H9 (cell line): ENCODE measurements at regions not wholly inside any gene's neighbourhood (a gene's known extent, or its start where the extent isn't known, plus 50 kb on each side); places are given as distances from the start of the nearest gene placed in this dataset.

Experiments
- DNase-seq: peaks from one replicate; pipeline ENCODE4 v3.0.0-alpha.2; 2017
- H2AFZ ChIP-seq: one replicate; pipeline ENCODE4 v1.6.1; 2013; ENCODE audit warnings: mild to moderate bottlenecking, low read length, control low read depth, moderate library complexity
- H2AK5ac ChIP-seq: 2 replicates; pipeline ENCODE4 v1.6.1; 2013; ENCODE audit warnings: low read length, control low read depth, mixed read lengths; ENCODE audit not compliant: insufficient read length
- H2BK120ac ChIP-seq: one replicate; pipeline ENCODE4 v1.6.1; 2013; ENCODE audit warnings: low read depth, mild to moderate bottlenecking, low read length, control low read depth, inconsistent platforms; ENCODE audit not compliant: poor library complexity, severe bottlenecking
- H2BK12ac ChIP-seq: 2 replicates; pipeline ENCODE4 v1.6.1; 2013; ENCODE audit warnings: low read length, control low read depth, mixed read lengths, low read depth; ENCODE audit not compliant: insufficient read length
- H2BK15ac ChIP-seq: 2 replicates; pipeline ENCODE4 v1.6.1; 2013; ENCODE audit warnings: low read depth, low read length, control low read depth
- H2BK20ac ChIP-seq: one replicate; pipeline ENCODE4 v1.6.1; 2013; ENCODE audit warnings: low read depth, mild to moderate bottlenecking, low read length, control low read depth, inconsistent platforms; ENCODE audit not compliant: poor library complexity, severe bottlenecking
- H2BK5ac ChIP-seq: 2 replicates; pipeline ENCODE4 v1.6.1; 2013; ENCODE audit warnings: low read length, control low read depth, mixed read lengths; ENCODE audit not compliant: insufficient read length
- H3K14ac ChIP-seq: 2 replicates; pipeline ENCODE4 v1.6.1; 2013; ENCODE audit warnings: low read length, control low read depth; ENCODE audit not compliant: insufficient read depth
- H3K18ac ChIP-seq: 2 replicates; pipeline ENCODE4 v1.6.1; 2013; ENCODE audit warnings: low read depth, mild to moderate bottlenecking, mixed read lengths, low read length, control low read depth; ENCODE audit not compliant: insufficient read length
- H3K23ac ChIP-seq: 2 replicates; pipeline ENCODE4 v1.6.1; 2013; ENCODE audit warnings: low read length, control low read depth, mixed read lengths, low read depth; ENCODE audit not compliant: insufficient read length
- H3K23me2 ChIP-seq: 2 replicates; pipeline ENCODE4 v1.6.1; 2013; ENCODE audit warnings: low read depth, mild to moderate bottlenecking, mixed read lengths, low read length, control low read depth; ENCODE audit not compliant: insufficient read length, poor library complexity, severe bottlenecking
- H3K27ac ChIP-seq: 2 replicates; pipeline ENCODE4 v1.5.1; 2013; ENCODE audit warnings: low read length, control low read depth, mixed read lengths, low read depth; ENCODE audit not compliant: insufficient read length
- H3K27me3 ChIP-seq: 2 replicates; pipeline ENCODE4 v1.6.1; 2013; ENCODE audit warnings: low read length, control low read depth, inconsistent platforms; ENCODE audit not compliant: insufficient read depth
- H3K4ac ChIP-seq: 2 replicates; pipeline ENCODE4 v1.6.1; 2013; ENCODE audit warnings: low read depth, mild to moderate bottlenecking, control low read depth, inconsistent platforms, low read length, moderate library complexity
- H3K4me1 ChIP-seq: 2 replicates; pipeline ENCODE4 v1.6.1; 2013; ENCODE audit warnings: low read length, control low read depth, inconsistent platforms; ENCODE audit not compliant: insufficient read depth
- H3K4me2 ChIP-seq: 2 replicates; pipeline ENCODE4 v1.6.1; 2013; ENCODE audit warnings: low read length, control low read depth, mixed read lengths; ENCODE audit not compliant: insufficient read length, insufficient read depth
- H3K56ac ChIP-seq: 2 replicates; pipeline ENCODE4 v1.6.1; 2013; ENCODE audit warnings: low read depth, mild to moderate bottlenecking, mixed read lengths, low read length, control low read depth; ENCODE audit not compliant: insufficient read length
- H3K79me1 ChIP-seq: 2 replicates; pipeline ENCODE4 v1.6.1; 2013; ENCODE audit warnings: low read depth, mild to moderate bottlenecking, moderate library complexity, low read length, control low read depth, inconsistent platforms; ENCODE audit not compliant: insufficient read depth, poor library complexity, severe bottlenecking
- H3K79me2 ChIP-seq: 2 replicates; pipeline ENCODE4 v1.6.1; 2013; ENCODE audit warnings: low read length, control low read depth, inconsistent platforms; ENCODE audit not compliant: insufficient read depth
- H3K9ac ChIP-seq: 2 replicates; pipeline ENCODE4 v1.6.1; 2013; ENCODE audit warnings: low read length, control low read depth, mixed read lengths; ENCODE audit not compliant: insufficient read length; ENCODE audit errors: extremely low read depth
- H3K9me3 ChIP-seq: one replicate; pipeline ENCODE4 v1.6.1; 2013; ENCODE audit warnings: low read depth, low read length, inconsistent platforms; ENCODE audit not compliant: control insufficient read depth
- H3T11ph ChIP-seq: one replicate; pipeline ENCODE4 v1.6.1; 2013; ENCODE audit warnings: mild to moderate bottlenecking, low read length, control low read depth, inconsistent platforms
- H4K20me1 ChIP-seq: one replicate; pipeline ENCODE4 v1.6.1; 2013; ENCODE audit not compliant: control insufficient read depth, insufficient read length, insufficient read depth
- H4K5ac ChIP-seq: 2 replicates; pipeline ENCODE4 v1.6.1; 2013; ENCODE audit warnings: low read depth, mild to moderate bottlenecking, mixed read lengths, low read length, control low read depth; ENCODE audit not compliant: insufficient read length
- H4K8ac ChIP-seq: replicated peaks from 2 replicates; pipeline ENCODE4 v1.6.1; 2013; ENCODE audit warnings: low read length, control low read depth, mixed read lengths, low read depth; ENCODE audit not compliant: insufficient read length
- H4K91ac ChIP-seq: 2 replicates; pipeline ENCODE4 v1.6.1; 2013; ENCODE audit warnings: low read depth, mild to moderate bottlenecking, moderate library complexity, mixed read lengths, low read length, control low read depth; ENCODE audit not compliant: insufficient read length
- H3K27ac Mint-ChIP-seq, 3 experiments: 2 replicates in 2 of 3; 3 replicates in 1 of 3; pipeline ENCODE4 v1.8.0; 2020 to 2021; ENCODE audit warnings: mixed read lengths in 3 of 3, mild to moderate bottlenecking in 1 of 3, moderate library complexity in 1 of 3
- H3K27me3 Mint-ChIP-seq: 2 replicates; pipeline ENCODE4 v1.8.0; 2021; ENCODE audit warnings: low read depth, mild to moderate bottlenecking, moderate library complexity, mixed read lengths
- H3K36me3 Mint-ChIP-seq, 3 experiments: 2 replicates in 2 of 3; 3 replicates in 1 of 3; pipeline ENCODE4 v1.8.0; 2020 to 2021; ENCODE audit warnings: low read depth in 3 of 3, mixed read lengths in 3 of 3; ENCODE audit not compliant: insufficient read depth in 1 of 3
- H3K4me1 Mint-ChIP-seq, 2 experiments: 2 replicates each; pipeline ENCODE4 v1.8.0; 2020; ENCODE audit warnings: mixed read lengths in 2 of 2
- H3K4me3 Mint-ChIP-seq, 2 experiments: 2 replicates in 1 of 2; 3 replicates in 1 of 2; pipeline ENCODE4 v1.8.0; 2020 to 2021; ENCODE audit warnings: mild to moderate bottlenecking in 2 of 2, mixed read lengths in 2 of 2, moderate library complexity in 1 of 2
- H3K9me3 Mint-ChIP-seq, 2 experiments: 2 replicates in 1 of 2; 3 replicates in 1 of 2; pipeline ENCODE4 v1.8.0; 2020; ENCODE audit warnings: mild to moderate bottlenecking in 2 of 2, mixed read lengths in 2 of 2, moderate library complexity in 1 of 2
- CTCF ChIP-seq: fragments of 200-600 bp; sonication (generic); conservative IDR thresholded peaks from 3 replicates; pipeline ENCODE4 v1.8.0; 2021; ENCODE audit warnings: antibody characterized with exemption, mild to moderate bottlenecking
- WGBS: extraction: QIAGEN DNeasy Blood & Tissue Kit; methylation state at CpG from one replicate; pipeline ENCODE4 v1.1.7; 2013; ENCODE audit warnings: missing lambda C conversion rate, low lambda C conversion rate, mixed read lengths; ENCODE audit not compliant: insufficient read length; ENCODE audit errors: extremely low coverage; 5-methylcytosine and 5-hydroxymethylcytosine counted together

- Histone ChIP-seq H2BK5ac (no peak overlapping the region), H3K23ac (no peak overlapping the region), H4K8ac (no peak overlapping the region), H2BK20ac (no peak overlapping the region), H4K91ac (no peak overlapping the region), H2AFZ (no peak overlapping the region), H4K5ac (no peak overlapping the region), H3K4me2 (no peak overlapping the region), H3K79me1 (no peaks in the 10 kb centered on the region), H4K20me1 (no peaks in the 10 kb centered on the region), H3K14ac (no peak overlapping the region), H2BK15ac (no peak overlapping the region), H3K4ac (no peak overlapping the region), H3K56ac (no peak overlapping the region), H3T11ph (no peak overlapping the region), H3K27ac (no peak overlapping the region), H2BK12ac (no peak overlapping the region), H3K4me1 (0 out of 2 replicates have a peak, but pooled peaks cover 2% of the 10 kb centered on the region), H3K23me2 (no peaks in the 10 kb centered on the region), H2BK120ac (no peak overlapping the region), H3K18ac (no peak overlapping the region), H3K27me3 (no peaks in the 10 kb centered on the region), H3K79me2 (no peaks in the 10 kb centered on the region), H2AK5ac (no peak overlapping the region), H3K9me3 (no peaks in the 10 kb centered on the region), H3K9ac (no peak overlapping the region)
- Mint-ChIP-seq H3K4me1 (peaks cover 9 to 13% of the 10 kb centered on the region in 2 experiments), H3K27me3 (peaks cover 6% of the 10 kb centered on the region), H3K9me3 (no peaks in the 10 kb centered on the region; a peak in 1 of 5 replicates), H3K36me3 (no peaks in the 10 kb centered on the region), H3K4me3 (no peak overlapping the region), H3K27ac (no peak overlapping the region)
- WGBS = no CpG with 5 or more reads among the region's 11 CpGs
- no peak for DNase-seq
- TF ChIP-seq CTCF = no peak
These were observed 485.6 kb downstream of the NPHP4 start for GRCh38 chr1:5506634-5507033.
